AG04450 (cell line): ENCODE measurements at regions not wholly inside any gene's neighbourhood (a gene's known extent, or its start where the extent isn't known, plus 50 kb on each side); places are given as distances from the start of the nearest gene placed in this dataset.
"Not testable (repeated sequence)": the region's sequence is repeated elsewhere in the genome, so short reads cannot be mapped to it uniquely, and the experiment has no call there.

Experiments used
- CTCF ChIA-PET: fragments of 300-600, 350-600 bp; formaldehyde crosslinking; extraction: SDS; loops from one replicate; lab custom pipeline; 2022; ENCODE audit warnings: antibody characterized with exemption, inconsistent platforms; lab: Charles Lee
- POLR2A ChIA-PET: fragments of 350-600 bp; formaldehyde crosslinking; extraction: SDS; loops from one replicate; lab custom pipeline; 2021; ENCODE audit warnings: antibody characterized with exemption, inconsistent platforms; lab: Yijun Ruan, JAX
- DNase-seq: peaks from one replicate; pipeline ENCODE4 v3.0.0-alpha.2; 2011; ENCODE audit warnings: low read depth, low spot score
- H3K27ac ChIP-seq: one replicate; pipeline ENCODE4 v1.5.1; 2012; ENCODE audit warnings: low read depth, low read length, control low read depth
- H3K27me3 ChIP-seq: one replicate; pipeline ENCODE4 v1.6.0; 2012; ENCODE audit warnings: low read length; ENCODE audit not compliant: control insufficient read depth, insufficient read depth
- H3K4me3 ChIP-seq: 2 replicates; pipeline ENCODE4 v1.5.1; 2011; ENCODE audit warnings: mild to moderate bottlenecking, low read depth, low read length, control low read depth
- H3K9me3 ChIP-seq: 2 replicates; pipeline ENCODE4 v1.5.1; 2012; ENCODE audit warnings: low read length; ENCODE audit not compliant: control insufficient read depth, insufficient read depth
- CTCF ChIP-seq: IDR thresholded peaks from 2 replicates; pipeline ENCODE4 v1.5.1; 2011; ENCODE audit warnings: low read depth, low read length, control low read depth, inconsistent platforms

- DNase-seq, result no peak
- POLR2A ChIA-PET, result no interaction called here
- no peak overlapping the region for H3K27ac ChIP-seq
- no peaks in the 10 kb centered on the region for H3K27me3 ChIP-seq
- CTCF ChIA-PET, result no interaction called here
- H3K4me3 ChIP-seq, result no peak overlapping the region
- TF ChIP-seq CTCF, result no peak
- peaks cover 10% of the 10 kb centered on the region; the same call in 1 of the 2 replicates for H3K9me3 ChIP-seq
Measured at GRCh38 chr7:68977385-68978055, 620.8 kb upstream of the AUTS2 start.

- Histone ChIP-seq H3K27me3 (no peaks in the 10 kb centered on the region), H3K9me3 (peaks cover 15% of the 10 kb centered on the region; the same call in 1 of the 2 replicates)
Measured at GRCh38 chr7:68978710-68979109, 619.6 kb upstream of the AUTS2 start.

GRCh38 chr7:68980011-68980410, 618.3 kb upstream of the AUTS2 start:
- Histone ChIP-seq H3K27ac (no peak overlapping the region), H3K27me3 (no peaks in the 10 kb centered on the region), H3K4me3 (no peak overlapping the region), H3K9me3 (peaks cover 21% of the 10 kb centered on the region; the same call in 1 of the 2 replicates)
- no peak for TF ChIP-seq CTCF
- ChIA-PET CTCF (no interaction called here), POLR2A (no interaction called here)
- no peak for DNase-seq

More at GRCh38 chr7:68978710-68979109, 619.6 kb upstream of the AUTS2 start:
- CTCF ChIA-PET, result interaction anchor here (1.2 kb wide), 1 partner anchor 1720 kb away, joined by 3 read pairs; no protein-coding TSS in a partner anchor
- Histone ChIP-seq H3K4me3 (no peak overlapping the region), H3K27ac (no peak overlapping the region)
- no peak for DNase-seq
- TF ChIP-seq CTCF, result no peak
- POLR2A ChIA-PET, result no interaction called here

- H3K27ac ChIP-seq, H3K27me3 ChIP-seq, POLR2A ChIA-PET, DNase-seq, CTCF ChIA-PET, H3K4me3 ChIP-seq: not testable (repeated sequence)
- peaks cover 16% of the 10 kb centered on the region; the same call in 1 of the 2 replicates for H3K9me3 ChIP-seq
Measured at GRCh38 chr7:68980432-68980831, 617.8 kb upstream of the AUTS2 start.

GRCh38 chr7:68984306-68984705, 614.0 kb upstream of the AUTS2 start:
- ChIA-PET POLR2A (no interaction called here), CTCF (no interaction called here)
- Histone ChIP-seq H3K9me3 (peaks cover 19% of the 10 kb centered on the region; the same call in 1 of the 2 replicates), H3K27me3 (no peaks in the 10 kb centered on the region), H3K27ac (no peak overlapping the region), H3K4me3 (no peak overlapping the region)
- no peak for DNase-seq
- TF ChIP-seq CTCF, result no peak
